GM18507 (cell line): ENCODE measurements at regions not wholly inside any gene's neighbourhood (a gene's known extent, or its start where the extent isn't known, plus 50 kb on each side); places are given as distances from the start of the nearest gene placed in this dataset.

Experiments used
- DNase-seq: peaks from one replicate; pipeline ENCODE4 v3.0.0; 2011; ENCODE audit warnings: low read depth; ENCODE audit not compliant: insufficient read length; ENCODE audit errors: extremely low spot score
- FAIRE-seq: peaks from 2 replicates; lab custom pipeline; 2011; peaks lifted over from hg19 to GRCh38; lab: Jason Lieb, UNC

- DNase-seq, result no peak
Measured at GRCh38 chr9:105859428-105860091, 165.2 kb downstream of the TMEM38B start.

GRCh38 chr9:105860516-105860915 is 166.2 kb downstream of the TMEM38B start:
- no peak for FAIRE-seq
- no peak for DNase-seq

More at GRCh38 chr9:105859428-105860091, 165.2 kb downstream of the TMEM38B start:
- FAIRE-seq, result no peak

GRCh38 chr9:105861972-105862371 is 167.6 kb downstream of the TMEM38B start:
- DNase-seq, result no peak
- no peak for FAIRE-seq

DNA sequence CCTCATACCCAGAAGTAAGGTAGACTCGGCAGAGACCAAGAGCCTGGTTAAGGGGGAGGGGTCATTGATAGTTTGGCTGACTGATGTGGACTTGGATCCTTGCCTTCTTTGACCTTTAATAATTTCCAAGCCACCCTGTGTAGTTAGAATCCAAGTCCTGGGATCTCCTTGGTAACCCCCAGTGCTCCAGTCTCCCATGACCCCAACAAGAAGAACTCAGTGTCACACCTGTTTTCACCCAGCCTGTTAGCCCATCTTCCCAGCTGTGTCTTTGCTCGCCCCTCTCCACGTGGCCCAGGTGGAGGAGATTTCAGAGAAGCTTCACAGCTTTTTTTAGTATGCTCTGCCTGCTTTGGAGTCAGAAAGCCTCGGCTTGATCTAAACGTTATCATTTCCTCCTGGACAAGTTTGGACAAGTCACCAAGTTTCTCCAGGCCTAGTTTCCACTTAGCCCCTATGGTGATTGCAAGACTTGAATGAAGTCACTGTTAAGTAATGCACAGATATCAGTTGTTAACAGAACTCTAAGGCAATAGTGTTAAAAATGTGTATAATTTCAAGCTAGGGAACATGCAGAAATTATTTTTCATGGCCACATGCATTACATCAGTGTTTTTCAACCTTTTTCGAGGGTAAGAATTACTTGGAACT is 170.0 kb downstream of the TMEM38B start:
- DNase-seq, result no peak
- no peak for FAIRE-seq

DNA sequence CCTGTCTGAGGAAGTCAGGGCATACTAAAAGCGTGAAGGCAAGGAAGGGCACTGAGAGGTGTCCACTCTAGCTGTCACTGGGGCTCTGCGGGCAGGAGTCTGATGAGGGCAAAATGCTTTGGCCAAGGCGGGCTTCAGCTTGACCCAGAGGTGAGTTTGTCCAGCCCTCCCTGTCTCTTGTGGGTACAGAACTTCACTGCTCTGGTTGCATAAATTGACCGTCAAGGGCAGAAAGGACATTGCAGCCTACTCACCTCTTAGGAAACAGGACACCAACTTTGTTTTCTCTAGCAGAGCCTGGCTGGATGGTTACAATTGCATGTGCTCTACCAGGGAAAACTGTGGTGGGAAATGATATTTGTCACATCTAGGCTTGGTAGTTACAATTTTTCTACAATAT is 170.9 kb downstream of the TMEM38B start:
- no peak for DNase-seq
- no peak for FAIRE-seq

DNA sequence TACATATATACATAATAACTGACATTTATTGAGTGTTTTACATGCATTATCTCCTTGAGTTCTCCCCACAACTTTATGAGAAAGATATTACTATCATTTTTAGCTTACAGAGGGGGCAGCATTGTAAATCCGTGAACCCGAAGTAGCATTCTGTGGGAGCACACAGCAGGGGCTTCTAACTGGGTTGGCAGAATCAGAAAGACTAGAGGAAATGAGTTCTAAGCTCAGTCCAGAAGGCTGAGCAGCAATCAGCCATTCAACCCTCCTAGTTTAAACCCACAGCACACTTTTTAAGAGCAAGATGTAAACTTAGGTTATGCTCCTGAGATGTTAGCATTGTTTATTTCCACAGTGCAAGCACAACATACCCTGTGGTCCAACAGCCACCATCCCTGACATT is 177.2 kb downstream of the TMEM38B start:
- no peak for FAIRE-seq
- DNase-seq, result no peak

GRCh38 chr9:105873801-105874200 is 179.5 kb downstream of the TMEM38B start:
- no peak for DNase-seq
- no peak for FAIRE-seq

GRCh38 chr9:105877721-105878120 is 183.4 kb downstream of the TMEM38B start:
- FAIRE-seq (no peak), DNase-seq (no peak)

GRCh38 chr9:105879181-105879580 is 184.8 kb downstream of the TMEM38B start:
- DNase-seq (no peak), FAIRE-seq (no peak)

DNA sequence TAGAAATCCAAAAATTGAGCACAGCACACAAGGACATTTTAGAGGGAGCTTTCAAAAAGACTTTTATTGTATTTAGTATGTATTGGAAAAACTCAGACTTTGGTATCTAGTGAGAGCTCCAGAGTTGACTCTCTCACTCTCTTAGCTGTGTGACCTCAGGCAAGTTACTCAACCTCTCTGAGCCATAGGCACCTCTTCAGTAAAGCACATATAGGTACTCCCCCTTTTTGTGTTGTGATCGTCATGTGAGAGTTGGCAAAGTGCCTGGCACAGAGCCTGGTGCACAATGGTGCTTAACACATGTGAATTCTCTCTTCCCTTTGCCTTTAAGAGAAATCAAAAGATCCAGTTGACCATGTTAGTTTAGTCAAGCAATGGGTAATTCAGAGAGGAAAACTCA is 186.2 kb downstream of the TMEM38B start:
- FAIRE-seq (no peak), DNase-seq (no peak)

GRCh38 chr9:105881021-105881420 is 186.7 kb downstream of the TMEM38B start:
- no peak for FAIRE-seq
- no peak for DNase-seq

GRCh38 chr9:105881654-105882349 is 187.5 kb downstream of the TMEM38B start:
- DNase-seq (no peak), FAIRE-seq (peak; percentile 88)

DNA sequence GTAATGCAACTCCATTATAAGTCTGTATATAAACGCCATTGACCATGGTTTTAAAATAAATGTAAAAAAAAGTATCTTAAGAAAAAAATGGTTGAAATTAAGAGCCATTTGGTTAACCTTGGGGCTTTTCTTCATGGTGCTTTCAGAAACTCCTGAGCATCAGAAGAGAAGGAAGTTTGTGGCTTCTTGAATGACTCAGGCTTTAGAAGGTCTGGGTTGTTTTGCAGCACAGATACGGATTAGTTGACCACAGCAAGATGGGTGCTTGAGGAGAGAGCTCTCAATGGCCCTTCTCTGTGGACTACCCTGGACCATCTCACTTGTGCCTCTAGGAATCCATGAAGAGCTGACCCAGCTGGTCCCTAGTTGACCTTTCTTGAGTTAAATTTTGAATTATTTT is 189.5 kb downstream of the TMEM38B start:
- DNase-seq (no peak), FAIRE-seq (peak; percentile 56)

DNA sequence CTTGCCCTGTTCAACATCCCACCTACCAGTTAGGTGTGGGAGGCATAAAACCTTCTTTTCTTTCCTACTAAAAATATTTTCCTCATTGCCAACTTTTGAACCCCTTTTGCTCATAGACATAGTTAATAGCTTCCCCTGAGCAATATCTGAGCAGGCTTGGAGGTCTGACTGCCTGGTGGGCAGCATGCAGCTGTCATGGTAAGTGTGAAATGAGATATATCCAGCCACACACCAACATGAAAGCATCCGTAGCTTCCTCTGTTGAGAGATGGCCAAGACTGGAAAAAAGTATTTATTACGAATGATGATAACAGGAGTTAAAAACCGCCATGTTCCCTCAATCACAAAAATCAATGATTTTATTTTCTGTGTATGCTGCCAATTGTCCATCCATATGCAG is 190.1 kb downstream of the TMEM38B start:
- FAIRE-seq, result no peak
- no peak for DNase-seq

DNA sequence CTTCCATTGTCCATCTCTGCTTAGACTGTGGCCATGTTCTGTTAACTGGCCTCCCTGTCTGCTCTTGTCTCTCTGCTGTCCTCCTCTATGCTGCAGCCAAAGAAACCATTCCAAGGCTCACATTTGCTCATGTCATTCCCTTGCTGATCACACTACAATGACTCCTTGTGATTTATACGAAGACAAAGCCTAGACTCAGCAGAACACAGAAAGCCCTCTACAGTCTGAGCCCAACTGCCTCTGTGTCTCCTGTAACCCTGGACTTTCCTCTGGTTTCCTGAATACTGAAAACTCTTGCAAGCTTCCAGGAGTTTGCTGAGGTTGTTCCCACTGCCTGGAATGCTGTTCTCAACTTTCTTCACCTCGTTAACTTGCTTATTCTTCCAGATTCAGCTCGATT is 191.8 kb downstream of the TMEM38B start:
- DNase-seq, result no peak
- no peak for FAIRE-seq

DNA sequence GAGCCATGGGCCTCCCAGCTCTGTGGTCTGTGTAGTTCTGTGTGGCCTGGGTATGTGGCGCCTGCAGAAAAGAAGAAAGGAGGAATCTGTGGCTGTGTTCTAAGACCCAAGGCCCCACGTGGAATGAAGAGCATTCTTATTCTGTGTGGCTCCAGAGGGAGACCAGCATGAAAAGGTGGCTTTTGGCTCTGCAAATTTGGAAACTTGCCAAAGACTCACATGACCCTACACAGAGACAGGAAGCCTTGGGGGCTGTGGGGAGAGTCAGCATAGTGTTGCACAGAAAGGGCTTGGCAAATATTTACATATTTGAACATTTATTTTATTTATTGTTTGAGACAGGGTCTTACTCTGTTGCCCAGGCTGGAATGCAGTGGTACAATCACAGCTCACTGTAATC is 193.3 kb downstream of the TMEM38B start:
- FAIRE-seq (no peak), DNase-seq (no peak)

GRCh38 chr9:105890046-105890822 is 195.9 kb downstream of the TMEM38B start:
- FAIRE-seq, result no peak
- no peak for DNase-seq

- DNase-seq (no peak), FAIRE-seq (no peak)
Measured at GRCh38 chr9:105900123-105900522, 205.8 kb downstream of the TMEM38B start.

DNA sequence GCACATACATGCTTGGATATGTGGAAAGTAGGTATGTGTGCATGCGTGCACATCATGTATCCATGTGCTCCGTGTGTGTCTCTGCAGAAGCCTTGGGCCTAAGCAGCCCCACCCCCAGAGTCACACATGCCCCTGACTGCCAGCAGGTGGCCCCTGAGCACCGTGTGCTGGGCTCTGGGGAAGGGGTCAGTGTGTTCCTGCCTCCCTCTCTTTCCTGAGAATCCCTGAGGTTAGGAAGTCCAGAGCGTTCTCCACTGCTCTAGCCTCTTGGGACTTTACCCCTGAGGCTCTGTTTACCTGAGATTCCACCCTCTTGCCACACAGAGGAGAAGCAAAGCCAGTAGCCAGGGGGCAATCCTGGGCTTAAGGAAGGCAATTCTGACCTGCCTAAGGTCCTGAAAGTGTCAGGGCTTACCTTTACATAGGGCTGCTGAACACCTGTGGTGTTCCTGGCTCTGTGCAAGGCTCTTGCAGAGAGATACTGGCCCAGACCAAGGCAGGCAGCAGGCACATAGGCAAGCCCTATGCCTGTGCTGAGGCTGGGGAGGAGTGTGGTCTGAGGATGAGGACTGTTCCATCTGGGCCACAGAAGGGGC is 207.3 kb downstream of the TMEM38B start:
- no peak for DNase-seq
- no peak for FAIRE-seq

DNA sequence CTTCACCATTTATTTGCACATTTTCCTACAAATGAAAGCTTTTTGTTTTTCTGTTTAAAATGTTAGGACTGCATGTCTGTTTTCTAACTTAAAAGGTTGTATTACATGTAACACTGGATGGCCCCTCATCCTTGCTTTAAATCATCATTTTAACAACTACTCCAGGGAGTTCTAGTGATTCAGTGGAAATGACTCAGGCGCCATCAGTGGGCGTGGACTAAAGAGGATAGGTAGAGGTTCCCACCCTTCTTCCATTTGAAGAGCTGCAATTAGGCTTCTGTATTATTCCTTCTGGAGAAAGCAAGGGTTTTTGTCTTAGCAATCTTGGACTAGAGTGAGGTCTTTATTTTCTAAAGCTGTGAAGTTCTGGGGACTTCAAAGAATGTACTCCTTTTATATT is 213.7 kb downstream of the TMEM38B start:
- DNase-seq (no peak), FAIRE-seq (no peak)
